Stomach (tissue), 4 donors: ENCODE measurements at regions not wholly inside any gene's neighbourhood (a gene's known extent, or its start where the extent isn't known, plus 50 kb on each side); places are given as distances from the start of the nearest gene placed in this dataset.

Experiments used
- POLR2A ChIP-seq, 4 donors: fragments of 450-650 bp; IDR thresholded peaks; one replicate each; pipeline ENCODE4 v1.6.1; 2016; ENCODE audit warnings: antibody characterized with exemption in 4 of 4, control low read depth in 2 of 4, mild to moderate bottlenecking in 1 of 4, moderate library complexity in 1 of 4
- TF ChIP-seq, protein P1 (sequence below), 7 experiments: fragments of 450-650 bp in 4 of 7; fragments of 200-600 bp in 3 of 7; sonication (generic) in 3 of 7; IDR thresholded peaks; one replicate each; pipeline ENCODE4 v1.5.1; 2016 to 2019; ENCODE audit warnings: antibody characterized with exemption in 7 of 7, control low read depth in 2 of 7, mild to moderate bottlenecking in 1 of 7

GRCh38 chr4:53943345-53944085, 120.9 kb downstream of the CHIC2 start:
- TF ChIP-seq, protein P1, sequence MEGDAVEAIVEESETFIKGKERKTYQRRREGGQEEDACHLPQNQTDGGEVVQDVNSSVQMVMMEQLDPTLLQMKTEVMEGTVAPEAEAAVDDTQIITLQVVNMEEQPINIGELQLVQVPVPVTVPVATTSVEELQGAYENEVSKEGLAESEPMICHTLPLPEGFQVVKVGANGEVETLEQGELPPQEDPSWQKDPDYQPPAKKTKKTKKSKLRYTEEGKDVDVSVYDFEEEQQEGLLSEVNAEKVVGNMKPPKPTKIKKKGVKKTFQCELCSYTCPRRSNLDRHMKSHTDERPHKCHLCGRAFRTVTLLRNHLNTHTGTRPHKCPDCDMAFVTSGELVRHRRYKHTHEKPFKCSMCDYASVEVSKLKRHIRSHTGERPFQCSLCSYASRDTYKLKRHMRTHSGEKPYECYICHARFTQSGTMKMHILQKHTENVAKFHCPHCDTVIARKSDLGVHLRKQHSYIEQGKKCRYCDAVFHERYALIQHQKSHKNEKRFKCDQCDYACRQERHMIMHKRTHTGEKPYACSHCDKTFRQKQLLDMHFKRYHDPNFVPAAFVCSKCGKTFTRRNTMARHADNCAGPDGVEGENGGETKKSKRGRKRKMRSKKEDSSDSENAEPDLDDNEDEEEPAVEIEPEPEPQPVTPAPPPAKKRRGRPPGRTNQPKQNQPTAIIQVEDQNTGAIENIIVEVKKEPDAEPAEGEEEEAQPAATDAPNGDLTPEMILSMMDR (IDR thresholded peaks at IDR 0.05) = no peak
- no peak for TF ChIP-seq POLR2A (IDR thresholded peaks at IDR 0.05)
